Left lung (tissue), 4 donors: ENCODE measurements at regions not wholly inside any gene's neighbourhood (a gene's known extent, or its start where the extent isn't known, plus 50 kb on each side); places are given as distances from the start of the nearest gene placed in this dataset.

Experiments
- ATAC-seq: fragments of 200-7000 bp; cut with Tn5 transposase; one replicate; pipeline ENCODE4 v1.9.1; 2020; ENCODE audit warnings: moderate library complexity
- DNase-seq, 4 donors: peaks; one replicate each; pipeline ENCODE4 v3.0.0-alpha.2; 2013 to 2020
- H3K27ac ChIP-seq, 2 donors: fragments of 200-600 bp; sonication (generic) in 1 of 2; one replicate each; pipeline versions ENCODE4 v1.5.0 to v1.8.0; 2020 to 2021
- H3K27me3 ChIP-seq, 2 donors: fragments of 200-600 bp; sonication (generic) in 1 of 2; one replicate each; pipeline versions ENCODE4 v1.5.0 to v1.8.0; 2020 to 2021
- H3K36me3 ChIP-seq, 2 donors: fragments of 200-600 bp; sonication (generic) in 1 of 2; one replicate each; pipeline versions ENCODE4 v1.5.0 to v1.8.0; 2020 to 2021
- H3K4me1 ChIP-seq, 2 donors: fragments of 200-600 bp; one replicate each; pipeline ENCODE4 v1.8.0; 2021
- H3K4me3 ChIP-seq, 2 donors: fragments of 200-600 bp; sonication (generic) in 1 of 2; one replicate each; pipeline versions ENCODE4 v1.5.0 to v1.8.0; 2020 to 2021; ENCODE audit warnings: mild to moderate bottlenecking in 1 of 2
- H3K9me3 ChIP-seq, 2 donors: fragments of 200-600 bp; sonication (generic) in 1 of 2; one replicate each; pipeline versions ENCODE4 v1.5.0 to v1.8.0; 2020 to 2021
- CTCF ChIP-seq, 2 donors: fragments of 200-600 bp; sonication (generic) in 1 of 2; IDR thresholded peaks; one replicate each; pipeline versions ENCODE4 v1.5.0 to v1.8.0; 2021; ENCODE audit warnings: antibody characterized with exemption in 2 of 2
- intact Hi-C, 2 donors: fragments of 100-400 bp; cut with DNase I; formaldehyde crosslinking; loops; one replicate each; pipeline versions ENCODE4 v1.11.2 to v1.14.2; 2022
- donor health status: DM: no; HTN: yes; CAD: no.
- donor health status: DM: no; HTN: no; CAD: no.

- ATAC-seq (no peak), DNase-seq (no peak)
- Histone ChIP-seq H3K36me3 (no peaks in the 10 kb centered on the region), H3K4me3 (no peak overlapping the region), H3K9me3 (no peaks in the 10 kb centered on the region), H3K4me1 (peaks cover 0 to 9% of the 10 kb centered on the region in 2 donors), H3K27me3 (peaks cover 24 to 100% of the 10 kb centered on the region in 2 donors), H3K27ac (no peak overlapping the region)
- intact Hi-C loops, result no loop called here
- TF ChIP-seq CTCF (IDR thresholded peaks at IDR 0.05), result no peak
These were observed 212.4 kb downstream of the RBFOX3 start for GRCh38 chr17:79398441-79398840.

GRCh38 chr17:79396696-79397095 is 214.2 kb downstream of the RBFOX3 start:
- H3K4me3 ChIP-seq, result no peak overlapping the region
- TF ChIP-seq CTCF (IDR thresholded peaks at IDR 0.05), result no peak
- H3K27ac ChIP-seq, result no peak overlapping the region
- peaks cover 0 to 9% of the 10 kb centered on the region in 2 donors for H3K4me1 ChIP-seq
- H3K9me3 ChIP-seq, result no peaks in the 10 kb centered on the region
- no peak for DNase-seq
- no peaks in the 10 kb centered on the region for H3K36me3 ChIP-seq
- intact Hi-C loops, result no loop called here
- peaks cover 22 to 100% of the 10 kb centered on the region in 2 donors for H3K27me3 ChIP-seq
- no peak for ATAC-seq

- DNase-seq, result no peak
These were observed 215.3 kb downstream of the RBFOX3 start for GRCh38 chr17:79395545-79395944.

GRCh38 chr17:79395066-79395465 is 215.8 kb downstream of the RBFOX3 start:
- no peak for TF ChIP-seq CTCF (IDR thresholded peaks at IDR 0.05)
- DNase-seq, result no peak
- Histone ChIP-seq H3K27me3 (peaks cover 22 to 100% of the 10 kb centered on the region in 2 donors), H3K4me1 (no peaks in the 10 kb centered on the region), H3K9me3 (no peaks in the 10 kb centered on the region), H3K27ac (no peak overlapping the region), H3K4me3 (no peak overlapping the region), H3K36me3 (no peaks in the 10 kb centered on the region)
- intact Hi-C loops, result no loop called here
- no peak for ATAC-seq

More at GRCh38 chr17:79395545-79395944, 215.3 kb downstream of the RBFOX3 start:
- H3K27ac ChIP-seq, result no peak overlapping the region
- no peaks in the 10 kb centered on the region for H3K36me3 ChIP-seq
- peaks cover 0 to under 1% of the 10 kb centered on the region in 2 donors for H3K4me1 ChIP-seq
- no peak for TF ChIP-seq CTCF (IDR thresholded peaks at IDR 0.05)
- peaks cover 27 to 100% of the 10 kb centered on the region in 2 donors for H3K27me3 ChIP-seq
- no peaks in the 10 kb centered on the region for H3K9me3 ChIP-seq
- intact Hi-C loops, result no loop called here
- no peak overlapping the region for H3K4me3 ChIP-seq
- no peak for ATAC-seq

GRCh38 chr17:79393358-79394052 is 217.3 kb downstream of the RBFOX3 start:
- Histone ChIP-seq H3K4me1 (no peaks in the 10 kb centered on the region), H3K27ac (no peak overlapping the region), H3K36me3 (no peaks in the 10 kb centered on the region), H3K9me3 (no peaks in the 10 kb centered on the region), H3K4me3 (no peak overlapping the region), H3K27me3 (peaks cover 26 to 100% of the 10 kb centered on the region in 2 donors)
- ATAC-seq (peak; percentile 89), DNase-seq (peak; percentile 52 to 90 (median 74))
- intact Hi-C loops, result loop anchor here in 1 of 2 donors (5.0 kb wide), 1 partner anchor 306 kb away; no protein-coding TSS in a partner anchor
- peak; percentile 86 to 89 for TF ChIP-seq CTCF (IDR thresholded peaks at IDR 0.05)
